HG02763 (cell line): ENCODE measurements at regions not wholly inside any gene's neighbourhood (a gene's known extent, or its start where the extent isn't known, plus 50 kb on each side); places are given as distances from the start of the nearest gene placed in this dataset.
"Not testable (repeated sequence)": the region's sequence is repeated elsewhere in the genome, so short reads cannot be mapped to it uniquely, and the experiment has no call there.

ENCODE experiments used
- ATAC-seq: cut with Tn5 transposase; IDR thresholded peaks from one replicate; pipeline ENCODE4 v1.9.1; 2021; ENCODE audit warnings: mild to moderate bottlenecking, moderate library complexity; ENCODE audit not compliant: unreplicated experiment

DNA sequence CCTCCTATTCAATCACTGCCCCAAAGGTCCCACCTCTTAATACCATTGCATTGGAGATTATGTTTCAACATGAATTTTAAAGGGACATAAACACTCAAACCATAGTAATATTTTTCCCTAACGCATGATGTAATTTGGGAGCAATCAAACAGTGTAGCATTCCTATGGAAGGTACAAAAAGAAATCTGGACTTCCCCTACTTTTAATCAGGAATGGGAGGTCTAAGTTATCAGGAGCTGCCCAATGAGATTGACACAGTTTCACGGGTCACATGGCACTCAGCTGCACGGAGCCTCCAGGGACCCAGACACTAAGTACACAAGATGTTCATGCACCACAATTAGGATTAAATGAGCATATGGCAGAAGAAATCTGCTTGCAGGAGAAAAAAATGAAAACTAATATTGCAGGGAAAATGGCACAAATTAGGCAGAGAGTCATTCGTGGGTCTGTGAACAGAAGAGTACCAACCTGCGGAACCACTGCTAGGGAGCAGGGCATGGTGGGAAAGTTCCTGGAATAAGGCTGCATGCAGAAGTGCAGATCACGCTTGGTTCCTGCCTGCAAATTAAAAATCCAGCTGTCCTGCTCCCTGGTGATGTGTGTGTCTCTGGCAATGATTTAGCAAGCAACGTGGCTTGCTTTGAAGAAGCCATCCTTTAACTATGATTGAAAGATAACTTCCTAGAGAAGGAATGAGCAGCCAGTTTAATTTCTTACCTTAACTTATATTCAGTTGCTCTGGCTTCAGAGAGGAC, 326.6 kb upstream of the ID2 start:
- no peak for ATAC-seq

DNA sequence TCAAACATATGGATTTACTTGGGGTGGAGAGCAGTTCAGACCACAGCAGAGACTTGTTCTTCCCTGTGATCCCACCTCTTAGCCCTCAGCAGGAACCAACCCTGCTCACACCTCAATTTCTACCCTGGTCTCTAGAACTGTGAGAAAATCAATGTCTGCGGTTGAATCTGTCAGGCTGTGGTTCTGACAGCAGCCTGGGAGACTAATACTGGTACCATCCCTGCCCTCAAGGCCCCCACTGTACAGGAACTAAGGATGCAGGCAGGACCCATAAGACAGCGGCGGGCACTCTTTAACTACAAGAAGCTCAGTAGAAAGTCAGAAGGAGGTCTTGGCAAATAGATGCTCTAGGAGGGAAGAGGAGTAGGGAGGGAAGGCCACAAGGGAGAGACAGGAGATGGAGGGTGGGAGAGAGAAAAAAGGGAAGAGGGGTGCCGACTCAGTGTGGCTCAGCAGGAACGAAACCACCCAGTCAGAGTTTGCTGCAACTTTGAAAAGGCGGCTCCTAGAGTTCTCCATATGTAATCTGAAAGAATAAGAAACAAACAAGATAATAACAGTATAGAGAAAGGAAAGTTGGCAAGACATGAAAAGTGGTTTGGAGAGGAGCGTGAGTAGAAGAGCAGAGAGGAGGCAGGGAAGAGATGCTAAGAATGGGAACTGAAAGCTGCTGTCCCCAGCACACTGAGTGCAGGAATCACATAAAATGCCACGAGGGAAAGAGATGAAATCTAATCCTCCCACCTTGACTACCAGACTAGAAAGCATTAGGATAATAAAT, 323.9 kb upstream of the ID2 start:
- ATAC-seq, result no peak

DNA sequence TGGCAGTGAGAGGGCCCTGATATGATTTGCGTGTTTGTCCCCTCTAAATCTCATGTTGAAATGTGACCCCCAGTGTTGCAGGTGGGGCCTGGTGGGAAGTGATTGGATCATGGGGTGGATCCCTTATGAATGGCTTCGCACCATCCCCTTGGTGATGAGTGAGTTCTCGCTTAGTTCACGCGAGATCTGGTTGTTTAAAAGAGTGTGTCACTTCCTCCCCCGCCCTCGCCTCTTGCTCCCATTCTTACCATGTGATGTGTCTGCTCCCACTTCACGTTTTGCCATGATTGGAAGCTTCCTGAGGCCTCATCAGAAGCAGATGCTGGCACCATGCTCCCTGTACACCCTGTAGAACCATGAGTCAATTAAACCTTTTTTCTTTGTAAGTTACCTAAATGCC, 319.9 kb upstream of the ID2 start:
- ATAC-seq, result no peak

DNA sequence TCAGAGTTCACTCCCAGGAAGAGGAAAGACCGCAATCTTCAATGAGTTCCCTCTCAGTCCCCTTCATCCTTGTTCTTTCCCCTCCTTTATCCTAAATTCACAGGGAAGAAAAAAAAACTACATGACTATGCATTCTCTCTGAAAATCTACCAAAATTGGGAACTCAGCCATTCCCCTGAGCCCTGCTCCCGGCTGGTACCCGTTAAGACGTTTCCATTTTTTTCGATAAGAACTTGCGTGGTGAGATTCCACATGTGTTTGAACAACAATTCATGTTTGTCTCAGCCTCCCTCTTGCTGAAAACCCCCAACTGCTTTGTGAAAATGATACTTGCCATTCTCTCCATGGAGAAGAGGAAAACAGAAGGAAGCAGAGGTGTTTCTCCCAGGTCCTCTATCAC, 318.7 kb upstream of the ID2 start:
- ATAC-seq, result no peak

- no peak for ATAC-seq
These were observed 317.2 kb upstream of the ID2 start for GRCh38 chr2:8364668-8365067.

DNA sequence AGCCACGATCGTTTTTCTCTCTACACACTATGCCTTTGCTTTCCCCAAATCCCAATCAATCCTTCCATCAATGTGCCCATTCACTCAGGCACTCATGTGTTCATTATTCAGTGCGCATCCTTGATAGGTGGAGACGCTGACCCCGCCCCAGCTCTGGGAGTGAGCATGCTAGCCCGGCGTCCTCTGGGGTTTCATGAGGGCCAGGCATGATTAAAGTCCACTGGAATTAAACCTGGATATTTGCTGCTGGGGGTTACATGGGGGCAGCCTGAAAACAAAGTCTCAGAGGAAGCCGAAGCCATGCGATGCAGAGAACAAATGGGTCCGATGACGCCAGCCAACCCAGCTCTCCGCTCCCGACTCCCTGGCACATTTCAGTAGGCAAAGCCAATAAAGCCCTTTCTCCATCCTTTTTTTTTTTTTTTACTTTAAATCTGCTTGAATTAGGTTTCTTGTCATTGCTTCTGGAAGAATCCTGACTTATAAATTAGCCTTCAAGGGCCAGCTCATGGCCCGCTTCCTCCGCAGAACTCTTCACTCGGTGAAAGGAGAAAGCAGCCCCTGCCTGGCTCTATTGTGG, 316.4 kb upstream of the ID2 start:
- no peak for ATAC-seq

- ATAC-seq, result no peak
These were observed 314.0 kb upstream of the ID2 start for GRCh38 chr2:8367833-8368232.

DNA sequence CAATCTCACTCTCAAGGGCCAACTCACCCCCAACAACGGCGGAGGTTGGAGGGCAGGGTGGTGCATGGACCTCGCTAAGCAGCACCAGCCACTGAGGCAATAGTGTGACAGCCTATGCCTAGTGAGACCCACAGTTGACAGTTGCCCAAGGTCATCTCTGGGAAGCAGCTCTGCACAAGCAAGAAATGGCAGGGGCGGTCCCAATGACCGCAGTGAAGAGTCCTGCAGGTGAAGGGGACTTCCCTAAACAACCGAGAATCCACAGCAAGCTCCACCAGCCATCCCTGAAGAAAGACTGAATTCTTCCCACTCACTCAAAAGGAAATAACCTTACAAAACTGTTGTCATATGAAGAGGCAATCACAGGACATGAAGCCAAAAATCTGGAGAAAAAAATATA, 313.4 kb upstream of the ID2 start:
- peak; percentile 66 for ATAC-seq

DNA sequence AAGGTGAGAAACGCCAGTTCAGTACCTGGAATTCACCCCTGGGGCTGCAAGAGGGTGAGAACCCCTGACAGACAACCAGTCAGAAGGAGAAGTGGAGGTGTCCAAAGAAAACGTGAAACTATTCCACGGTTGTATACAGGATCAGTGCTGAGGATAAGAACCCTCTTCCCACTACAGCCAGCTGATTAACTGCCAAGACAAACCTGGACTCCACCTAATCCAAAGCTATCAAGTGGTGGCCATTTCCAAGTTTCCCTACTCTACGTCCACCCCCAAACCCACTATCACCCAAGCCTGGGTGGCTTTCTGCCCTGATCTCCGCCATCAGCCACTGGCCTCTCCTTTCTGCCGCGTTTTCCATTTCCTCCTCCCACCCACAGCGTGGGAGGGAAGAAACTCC, 312.3 kb upstream of the ID2 start:
- no peak for ATAC-seq

GRCh38 chr2:8370258-8370802, 311.5 kb upstream of the ID2 start:
- no peak for ATAC-seq

DNA sequence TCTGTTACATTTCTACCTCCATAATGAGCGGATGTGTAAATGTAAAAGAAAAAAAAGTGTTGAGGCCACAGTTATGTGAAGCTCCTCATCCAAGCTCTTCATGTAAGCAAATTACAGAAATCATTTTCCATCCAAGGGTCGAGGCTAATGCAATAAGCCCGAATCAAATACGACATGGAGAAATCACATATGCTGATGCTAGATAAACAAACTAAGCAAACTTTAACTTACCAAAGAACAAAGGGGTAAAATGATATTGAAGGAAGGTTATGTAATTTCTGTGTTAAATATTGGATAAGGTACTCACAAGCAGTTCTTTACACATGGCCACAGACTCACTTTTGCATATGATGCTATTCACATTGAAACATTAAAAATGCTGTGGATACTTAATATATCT, 310.2 kb upstream of the ID2 start:
- no peak for ATAC-seq

DNA sequence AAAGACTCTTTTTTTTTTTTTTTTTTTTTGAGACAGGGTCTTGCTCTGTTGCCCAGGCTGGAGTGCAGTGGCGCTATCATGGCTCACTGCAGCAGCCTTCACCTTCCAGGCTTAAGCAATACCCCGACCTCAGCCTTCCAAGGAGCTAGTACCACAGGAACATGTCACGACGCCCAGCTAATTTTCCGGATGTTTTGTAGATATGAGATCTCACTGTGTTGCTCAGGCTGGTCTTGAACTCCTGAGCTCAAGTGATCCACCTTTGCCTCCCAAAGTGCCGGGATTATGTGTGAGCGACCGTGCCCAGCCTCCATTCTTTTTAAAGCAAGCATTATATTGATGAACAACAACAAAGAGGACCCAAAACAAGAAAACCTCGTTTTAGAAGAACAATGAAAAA, 307.1 kb upstream of the ID2 start:
- ATAC-seq, result no peak

DNA sequence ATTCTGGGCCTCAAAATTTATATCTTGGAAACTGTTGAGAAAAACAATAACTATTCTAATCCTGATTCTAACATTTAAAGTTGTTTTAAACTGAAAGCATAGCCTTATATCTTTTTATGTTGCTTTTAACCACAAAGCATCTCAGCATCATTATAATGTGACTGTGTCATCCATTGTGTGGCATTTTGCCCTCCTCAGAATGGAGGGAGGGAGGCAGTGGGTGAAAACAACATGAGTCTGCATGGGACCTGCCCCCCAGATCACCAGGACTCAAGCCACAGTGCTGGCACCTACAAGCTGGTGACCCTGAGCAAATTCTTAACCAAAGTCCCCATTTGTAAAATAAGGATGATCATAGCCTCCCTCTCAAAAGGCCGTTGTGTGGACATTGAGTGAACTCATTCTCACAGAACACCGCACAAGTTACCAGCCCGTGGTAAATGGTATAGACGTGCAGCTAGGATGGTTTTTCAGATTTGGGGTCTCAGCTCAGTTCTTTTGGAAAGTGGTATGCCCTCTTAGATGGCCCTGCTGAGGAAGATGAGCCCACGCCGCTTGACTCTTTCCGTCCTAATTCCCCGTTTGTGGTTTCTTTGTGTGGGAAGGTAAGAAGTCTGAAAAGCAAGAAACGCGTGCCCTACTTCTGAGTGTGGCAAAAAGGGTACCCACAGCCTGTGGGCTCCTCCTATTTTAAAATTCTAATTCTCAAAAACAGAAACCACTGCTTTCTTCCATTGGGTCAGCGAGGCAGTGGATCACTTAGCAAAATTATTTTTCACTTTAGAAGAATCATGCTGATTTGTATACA, 305.0 kb upstream of the ID2 start:
- no peak for ATAC-seq

- no peak for ATAC-seq
These were observed 303.6 kb upstream of the ID2 start for GRCh38 chr2:8378016-8378810.

DNA sequence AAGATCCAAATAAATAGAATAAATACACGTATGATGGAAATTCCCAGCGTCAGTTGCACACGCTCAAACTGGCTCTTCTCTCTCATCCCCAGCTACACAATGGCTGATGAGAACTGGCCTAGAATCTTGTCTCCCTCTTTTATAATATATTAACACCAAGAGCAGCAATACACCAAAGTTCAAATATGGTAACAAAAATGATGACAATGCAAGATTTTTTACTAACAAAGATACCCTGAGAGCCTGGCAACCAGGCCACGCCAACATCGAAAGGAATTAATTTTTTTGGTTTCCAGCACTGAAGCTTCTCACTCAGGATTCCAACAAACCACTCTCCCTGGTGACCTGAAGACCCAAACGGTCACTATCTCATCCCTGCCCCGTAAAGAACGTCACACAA, 302.7 kb upstream of the ID2 start:
- no peak for ATAC-seq

DNA sequence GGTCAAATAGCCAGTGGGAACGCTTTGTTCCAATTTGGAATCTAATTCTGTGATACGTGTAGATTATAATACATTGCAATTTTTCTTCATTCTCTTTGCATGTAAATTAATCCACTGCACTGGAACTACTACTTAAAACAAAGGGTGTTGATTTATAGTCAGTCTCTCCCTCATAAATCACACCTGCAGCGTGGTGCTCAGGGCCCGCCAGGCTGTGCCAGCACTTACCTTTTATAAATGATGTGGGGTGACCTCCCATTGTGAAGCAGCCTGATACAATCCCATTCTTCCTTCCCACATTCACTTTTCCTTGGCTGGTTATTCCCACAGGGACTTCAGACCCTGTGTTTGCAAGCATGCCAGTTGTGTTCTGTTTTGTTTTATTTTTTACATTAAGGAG, 302.3 kb upstream of the ID2 start:
- no peak for ATAC-seq

GRCh38 chr2:8380026-8380425, 301.8 kb upstream of the ID2 start:
- ATAC-seq, result peak; percentile 18

DNA sequence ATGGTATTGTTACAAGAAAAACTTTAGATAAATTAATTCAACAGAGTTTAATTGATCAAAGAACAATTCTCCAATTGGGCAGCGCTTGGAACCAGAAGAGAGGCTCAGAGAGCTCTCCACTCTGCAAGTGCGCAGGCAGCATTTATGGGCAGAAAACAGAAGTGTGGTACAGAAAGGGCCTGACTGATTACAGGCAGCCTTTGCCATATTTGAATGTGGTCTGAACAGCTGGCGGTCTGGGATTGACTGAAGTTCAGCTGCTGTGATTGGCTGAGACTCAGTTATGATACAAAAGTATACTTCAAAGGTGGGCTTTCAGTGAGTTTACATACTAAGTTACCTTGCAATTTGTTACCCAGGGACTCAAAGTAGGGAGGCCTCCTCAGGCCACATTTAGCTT, 301.3 kb upstream of the ID2 start:
- ATAC-seq, result peak; percentile 67

GRCh38 chr2:8382485-8382884, 299.4 kb upstream of the ID2 start:
- no peak for ATAC-seq

DNA sequence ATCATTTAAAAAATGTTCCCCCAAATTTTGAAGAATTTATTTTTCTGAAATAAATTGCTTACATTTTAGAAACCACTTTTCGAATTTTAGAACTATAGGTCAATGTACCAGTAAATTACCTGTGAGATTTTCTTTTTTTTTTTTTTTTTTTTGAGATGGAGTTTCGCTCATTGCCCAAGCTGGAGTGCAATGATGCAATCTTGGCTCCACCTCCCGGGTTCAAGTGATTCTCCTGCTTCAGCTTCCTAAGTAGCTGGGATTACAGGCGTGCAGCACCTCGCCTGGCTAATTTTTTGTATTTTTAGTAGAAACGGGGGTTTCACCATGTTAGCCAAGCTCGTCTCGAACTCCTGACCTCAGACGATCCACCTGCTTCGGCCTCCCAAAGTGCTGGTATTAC, 295.1 kb upstream of the ID2 start:
- not testable (repeated sequence) for ATAC-seq
